Ovary (tissue), 3 donors: ENCODE measurements at regions not wholly inside any gene's neighbourhood (a gene's known extent, or its start where the extent isn't known, plus 50 kb on each side); places are given as distances from the start of the nearest gene placed in this dataset.

Experiments
- EP300 ChIP-seq: sonication (generic); formaldehyde crosslinking; IDR thresholded peaks from one replicate; pipeline ENCODE4 v1.6.1; 2017; ENCODE audit warnings: antibody characterized with exemption
- POLR2A ChIP-seq: fragments of 450-650 bp; IDR thresholded peaks from one replicate; pipeline ENCODE4 v1.6.1; 2017; ENCODE audit warnings: antibody characterized with exemption, mild to moderate bottlenecking, moderate library complexity
- TF ChIP-seq, protein P1 (sequence below), 3 donors: fragments of 450-650 bp in 2 of 3; fragments of 200-600 bp in 1 of 3; IDR thresholded peaks; one replicate each; pipeline versions ENCODE4 v1.5.1 to v1.8.0; 2016 to 2022; ENCODE audit warnings: antibody characterized with exemption in 3 of 3, mild to moderate bottlenecking in 1 of 3
- donor health status: DM: no; HTN: no; CAD: no.

- TF ChIP-seq, protein P1, sequence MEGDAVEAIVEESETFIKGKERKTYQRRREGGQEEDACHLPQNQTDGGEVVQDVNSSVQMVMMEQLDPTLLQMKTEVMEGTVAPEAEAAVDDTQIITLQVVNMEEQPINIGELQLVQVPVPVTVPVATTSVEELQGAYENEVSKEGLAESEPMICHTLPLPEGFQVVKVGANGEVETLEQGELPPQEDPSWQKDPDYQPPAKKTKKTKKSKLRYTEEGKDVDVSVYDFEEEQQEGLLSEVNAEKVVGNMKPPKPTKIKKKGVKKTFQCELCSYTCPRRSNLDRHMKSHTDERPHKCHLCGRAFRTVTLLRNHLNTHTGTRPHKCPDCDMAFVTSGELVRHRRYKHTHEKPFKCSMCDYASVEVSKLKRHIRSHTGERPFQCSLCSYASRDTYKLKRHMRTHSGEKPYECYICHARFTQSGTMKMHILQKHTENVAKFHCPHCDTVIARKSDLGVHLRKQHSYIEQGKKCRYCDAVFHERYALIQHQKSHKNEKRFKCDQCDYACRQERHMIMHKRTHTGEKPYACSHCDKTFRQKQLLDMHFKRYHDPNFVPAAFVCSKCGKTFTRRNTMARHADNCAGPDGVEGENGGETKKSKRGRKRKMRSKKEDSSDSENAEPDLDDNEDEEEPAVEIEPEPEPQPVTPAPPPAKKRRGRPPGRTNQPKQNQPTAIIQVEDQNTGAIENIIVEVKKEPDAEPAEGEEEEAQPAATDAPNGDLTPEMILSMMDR (IDR thresholded peaks at IDR 0.05): no peak
- no peak for TF ChIP-seq EP300
- no peak for TF ChIP-seq POLR2A
Measured at GRCh38 chr10:110436554-110437350, 61.0 kb upstream of the DUSP5 start.
